ENCODE measurements at regions not wholly inside any gene's neighbourhood (a gene's known extent, or its start where the extent isn't known, plus 50 kb on each side); places are given as distances from the start of the nearest gene placed in this dataset.

DNA sequence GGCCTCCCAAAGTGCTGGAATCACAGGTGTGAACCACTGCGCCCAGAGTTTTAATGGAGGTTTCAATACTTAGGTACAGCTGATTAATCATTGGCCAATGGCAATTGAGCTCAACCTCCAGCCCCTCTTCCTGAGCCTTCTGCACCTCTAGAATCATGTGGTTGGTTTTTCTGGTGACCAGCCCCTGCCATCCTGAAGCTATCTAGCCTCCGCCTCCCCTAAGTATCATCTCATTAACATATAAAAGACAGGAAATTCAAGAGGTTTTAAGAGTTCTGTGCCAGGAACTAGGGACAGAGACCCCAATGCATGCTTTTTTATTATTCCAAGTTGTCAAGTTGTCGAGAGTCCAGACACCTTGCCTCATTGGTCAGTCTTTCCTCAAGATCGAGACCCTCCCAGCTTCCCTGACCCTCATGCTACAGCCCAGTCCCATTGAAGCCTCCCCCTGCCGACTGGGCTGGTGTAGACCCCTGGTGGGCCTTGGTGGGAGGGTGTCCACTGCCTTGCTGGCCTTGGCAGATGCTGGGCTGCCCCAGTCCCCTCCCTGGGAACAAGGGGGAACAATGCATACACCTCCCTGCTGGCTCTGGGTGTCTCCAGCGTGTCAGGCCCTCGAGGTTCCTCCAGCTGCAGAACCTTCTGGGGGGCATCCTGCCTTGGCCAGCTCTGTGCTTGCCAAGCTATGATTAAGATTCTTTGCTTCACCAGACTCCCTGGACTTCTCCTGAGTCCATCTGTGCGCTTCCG lies 148.0 kb downstream of the CTTN start:
- no peak overlapping the region for H3K4me3 ChIP-seq (ENCODE audit: low read depth, low read length)
- ChIA-PET POLR2A (no interaction called here), CTCF (no interaction called here)
- DNase-seq (ENCODE audit: low read depth, low spot score): no peak
- TF ChIP-seq, protein P1, sequence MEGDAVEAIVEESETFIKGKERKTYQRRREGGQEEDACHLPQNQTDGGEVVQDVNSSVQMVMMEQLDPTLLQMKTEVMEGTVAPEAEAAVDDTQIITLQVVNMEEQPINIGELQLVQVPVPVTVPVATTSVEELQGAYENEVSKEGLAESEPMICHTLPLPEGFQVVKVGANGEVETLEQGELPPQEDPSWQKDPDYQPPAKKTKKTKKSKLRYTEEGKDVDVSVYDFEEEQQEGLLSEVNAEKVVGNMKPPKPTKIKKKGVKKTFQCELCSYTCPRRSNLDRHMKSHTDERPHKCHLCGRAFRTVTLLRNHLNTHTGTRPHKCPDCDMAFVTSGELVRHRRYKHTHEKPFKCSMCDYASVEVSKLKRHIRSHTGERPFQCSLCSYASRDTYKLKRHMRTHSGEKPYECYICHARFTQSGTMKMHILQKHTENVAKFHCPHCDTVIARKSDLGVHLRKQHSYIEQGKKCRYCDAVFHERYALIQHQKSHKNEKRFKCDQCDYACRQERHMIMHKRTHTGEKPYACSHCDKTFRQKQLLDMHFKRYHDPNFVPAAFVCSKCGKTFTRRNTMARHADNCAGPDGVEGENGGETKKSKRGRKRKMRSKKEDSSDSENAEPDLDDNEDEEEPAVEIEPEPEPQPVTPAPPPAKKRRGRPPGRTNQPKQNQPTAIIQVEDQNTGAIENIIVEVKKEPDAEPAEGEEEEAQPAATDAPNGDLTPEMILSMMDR (IDR thresholded peaks at IDR 0.05; ENCODE audit: insufficient read depth, low read length, missing control alignments): no peak

DNA sequence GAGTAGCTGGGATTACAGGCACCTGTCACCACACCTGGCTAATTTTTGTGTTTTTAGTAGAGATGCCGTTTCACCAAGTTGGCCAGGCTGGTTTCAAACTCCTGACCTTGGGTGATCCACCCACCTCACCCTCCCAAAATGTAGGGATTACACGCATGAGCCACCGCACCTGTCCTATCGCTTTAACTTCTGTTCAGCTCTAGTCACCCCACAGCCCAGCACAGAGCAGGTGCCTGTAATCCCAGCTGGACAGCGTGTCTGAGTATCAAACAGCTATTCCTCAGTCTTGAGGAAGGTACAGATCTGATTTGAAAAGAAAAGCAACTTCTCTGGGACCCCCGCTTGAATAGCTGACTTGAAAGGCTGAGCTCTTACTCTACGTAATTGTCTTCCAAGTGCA lies 149.1 kb downstream of the CTTN start:
- DNase-seq (ENCODE audit: low read depth, low spot score): no peak
- ChIA-PET CTCF (no interaction called here), POLR2A (no interaction called here)
- TF ChIP-seq, protein P1 (IDR thresholded peaks at IDR 0.05; ENCODE audit: insufficient read depth, low read length, missing control alignments): no peak
- no peak overlapping the region for H3K4me3 ChIP-seq (ENCODE audit: low read depth, low read length)

DNA sequence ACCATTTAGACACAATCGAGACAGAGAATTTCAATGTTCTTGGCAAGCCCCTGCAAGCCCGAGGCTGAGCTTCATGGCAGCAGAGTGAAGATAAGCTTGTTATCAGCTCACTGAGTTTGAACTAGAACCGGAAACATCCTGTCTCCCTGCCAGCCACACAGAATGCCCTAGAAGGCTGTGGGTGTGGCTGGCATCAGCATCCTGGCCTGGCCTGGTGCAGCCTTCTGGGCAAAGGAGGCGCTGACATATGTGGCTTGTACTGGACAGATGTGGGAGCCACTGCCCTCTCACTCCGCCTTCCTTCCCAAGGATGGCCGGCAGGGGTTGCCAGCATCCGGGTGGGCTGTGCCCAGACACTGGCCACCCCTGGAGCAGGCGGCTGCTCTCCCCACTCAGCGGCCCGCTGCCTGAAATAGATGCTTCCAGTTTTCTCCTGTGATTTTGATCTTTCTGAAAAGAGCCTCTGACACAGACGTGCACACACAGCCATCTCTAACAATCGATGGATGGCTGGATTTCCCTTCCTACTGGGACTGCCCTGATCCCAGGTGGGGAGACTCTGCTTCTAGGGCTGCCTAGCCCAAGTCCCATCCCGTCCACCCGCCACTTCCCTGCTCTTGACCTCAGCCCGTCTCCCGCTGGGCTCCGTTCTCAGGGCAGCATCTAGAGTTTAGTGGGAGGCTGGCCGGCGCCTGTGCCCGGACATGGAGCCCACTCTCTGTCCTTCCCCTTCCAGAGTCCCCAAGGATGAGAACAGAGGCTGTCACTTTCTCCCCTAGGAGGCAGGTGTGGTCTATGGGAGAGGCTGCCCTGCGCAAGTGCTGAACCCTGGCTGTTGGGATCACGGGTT lies 149.7 kb downstream of the CTTN start:
- POLR2A ChIA-PET: no interaction called here
- DNase-seq (ENCODE audit: low read depth, low spot score): no peak
- CTCF ChIA-PET: no interaction called here

GRCh38 chr11:70548976-70549375 lies 150.6 kb downstream of the CTTN start:
- no peak overlapping the region for H3K4me3 ChIP-seq (ENCODE audit: low read depth, low read length)
- ChIA-PET POLR2A (no interaction called here), CTCF (no interaction called here)
- TF ChIP-seq, protein P1 (IDR thresholded peaks at IDR 0.05; ENCODE audit: insufficient read depth, low read length, missing control alignments): no peak
- no peak for DNase-seq (ENCODE audit: low read depth, low spot score)

More for the DNA sequence above, 149.7 kb downstream of the CTTN start:
- TF ChIP-seq, protein P1 (IDR thresholded peaks at IDR 0.05; ENCODE audit: insufficient read depth, low read length, missing control alignments): no peak
- no peak overlapping the region for H3K4me3 ChIP-seq (ENCODE audit: low read depth, low read length)

DNA sequence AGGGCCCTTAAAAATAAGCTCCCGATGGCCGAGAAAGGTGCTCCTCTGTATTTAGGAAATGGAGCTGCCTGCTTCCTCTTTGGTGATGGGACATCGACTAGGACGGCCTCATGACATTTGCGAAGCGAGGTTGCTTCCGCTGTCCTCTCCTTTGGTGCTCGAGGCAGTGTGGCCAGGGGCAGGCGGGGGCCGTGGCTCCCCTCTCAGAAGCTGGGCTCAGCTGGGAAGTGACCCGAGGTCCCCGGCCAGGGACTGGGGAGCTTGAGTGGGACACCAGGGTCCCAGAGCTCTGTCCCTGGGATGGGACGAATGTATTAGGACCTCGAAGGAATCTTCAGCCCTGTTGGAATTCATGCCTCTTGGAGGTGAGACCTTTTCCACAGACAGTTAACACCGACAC lies 151.1 kb downstream of the CTTN start:
- DNase-seq (ENCODE audit: low read depth, low spot score): no peak
- ChIA-PET POLR2A (no interaction called here), CTCF (no interaction called here)
- no peak overlapping the region for H3K4me3 ChIP-seq (ENCODE audit: low read depth, low read length)
- TF ChIP-seq, protein P1 (IDR thresholded peaks at IDR 0.05; ENCODE audit: insufficient read depth, low read length, missing control alignments): no peak

DNA sequence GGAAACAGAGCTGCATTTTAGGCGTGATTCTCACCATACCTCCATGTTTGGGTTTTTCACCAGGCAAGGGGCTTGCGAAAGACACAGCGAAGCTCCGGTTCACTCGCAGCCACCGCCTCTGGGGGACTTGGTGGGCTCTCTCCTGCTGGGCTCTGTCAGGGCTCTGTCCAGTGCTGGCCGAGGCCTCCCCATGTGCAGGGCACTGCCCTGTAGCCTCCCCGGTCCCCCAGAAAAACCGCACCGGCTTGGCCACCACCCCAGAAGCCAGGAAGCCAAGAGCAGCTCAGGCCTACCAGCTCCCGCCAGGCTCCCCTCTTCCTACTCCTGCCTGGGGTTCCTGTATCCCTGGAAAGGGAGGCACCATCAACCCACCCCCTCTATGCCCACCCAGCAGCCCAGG lies 151.5 kb downstream of the CTTN start:
- POLR2A ChIA-PET: no interaction called here
- CTCF ChIA-PET: no interaction called here
- TF ChIP-seq, protein P1 (IDR thresholded peaks at IDR 0.05; ENCODE audit: insufficient read depth, low read length, missing control alignments): no peak
- DNase-seq (ENCODE audit: low read depth, low spot score): no peak
- H3K4me3 ChIP-seq (ENCODE audit: low read depth, low read length): no peak overlapping the region

Data from AG04449 (cell line).